ENCODE measurements at regions not wholly inside any gene's neighbourhood (a gene's known extent, or its start where the extent isn't known, plus 50 kb on each side); places are given as distances from the start of the nearest gene placed in this dataset.

DNA sequence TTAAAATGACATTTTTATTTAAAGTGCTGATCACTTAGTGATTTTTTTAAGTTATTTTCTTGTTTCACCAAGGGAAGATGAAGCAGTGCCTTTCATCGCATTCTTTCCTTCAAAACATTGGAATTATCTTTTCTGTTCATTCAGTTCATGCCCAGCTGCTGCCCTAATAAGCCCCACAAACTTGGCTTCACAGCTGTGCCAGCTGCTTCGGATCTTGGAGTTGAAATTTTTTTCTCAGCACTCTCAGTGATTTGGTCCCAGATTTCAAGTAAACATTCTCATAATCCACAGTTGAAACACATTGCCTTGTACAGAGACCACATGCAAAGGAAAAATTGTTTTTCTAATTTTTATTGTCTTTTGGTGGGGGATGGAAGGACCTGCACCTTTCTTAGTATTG is 353.3 kb upstream of the LRP1B start:
- TF ChIP-seq, protein P1, sequence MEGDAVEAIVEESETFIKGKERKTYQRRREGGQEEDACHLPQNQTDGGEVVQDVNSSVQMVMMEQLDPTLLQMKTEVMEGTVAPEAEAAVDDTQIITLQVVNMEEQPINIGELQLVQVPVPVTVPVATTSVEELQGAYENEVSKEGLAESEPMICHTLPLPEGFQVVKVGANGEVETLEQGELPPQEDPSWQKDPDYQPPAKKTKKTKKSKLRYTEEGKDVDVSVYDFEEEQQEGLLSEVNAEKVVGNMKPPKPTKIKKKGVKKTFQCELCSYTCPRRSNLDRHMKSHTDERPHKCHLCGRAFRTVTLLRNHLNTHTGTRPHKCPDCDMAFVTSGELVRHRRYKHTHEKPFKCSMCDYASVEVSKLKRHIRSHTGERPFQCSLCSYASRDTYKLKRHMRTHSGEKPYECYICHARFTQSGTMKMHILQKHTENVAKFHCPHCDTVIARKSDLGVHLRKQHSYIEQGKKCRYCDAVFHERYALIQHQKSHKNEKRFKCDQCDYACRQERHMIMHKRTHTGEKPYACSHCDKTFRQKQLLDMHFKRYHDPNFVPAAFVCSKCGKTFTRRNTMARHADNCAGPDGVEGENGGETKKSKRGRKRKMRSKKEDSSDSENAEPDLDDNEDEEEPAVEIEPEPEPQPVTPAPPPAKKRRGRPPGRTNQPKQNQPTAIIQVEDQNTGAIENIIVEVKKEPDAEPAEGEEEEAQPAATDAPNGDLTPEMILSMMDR (IDR thresholded peaks at IDR 0.05; ENCODE audit: insufficient read depth, low read depth, low read length, missing control alignments) = no peak
- no peak overlapping the region for H3K4me3 ChIP-seq (ENCODE audit: low read depth, low read length)
- DNase-seq (ENCODE audit: low read depth) = no peak

DNA sequence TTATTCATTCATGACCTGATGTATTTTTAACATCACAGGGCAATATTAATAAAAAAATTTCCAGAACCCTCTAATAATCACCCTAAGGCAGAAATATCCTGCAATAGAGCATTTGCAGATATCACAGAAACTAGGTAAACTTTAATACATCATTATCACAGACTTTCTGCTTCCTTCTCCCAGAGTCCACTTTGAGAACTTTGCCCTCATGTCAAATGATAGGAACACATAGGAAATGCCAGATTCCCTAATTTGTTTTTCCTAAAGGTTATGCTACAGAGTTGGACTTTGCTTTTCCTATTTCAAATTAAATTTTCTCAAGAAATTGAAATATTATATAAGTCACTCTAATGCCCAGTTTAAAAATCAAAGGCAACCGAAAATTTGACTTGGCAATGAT is 352.8 kb upstream of the LRP1B start:
- TF ChIP-seq, protein P1 (IDR thresholded peaks at IDR 0.05; ENCODE audit: insufficient read depth, low read depth, low read length, missing control alignments) = no peak

DNA sequence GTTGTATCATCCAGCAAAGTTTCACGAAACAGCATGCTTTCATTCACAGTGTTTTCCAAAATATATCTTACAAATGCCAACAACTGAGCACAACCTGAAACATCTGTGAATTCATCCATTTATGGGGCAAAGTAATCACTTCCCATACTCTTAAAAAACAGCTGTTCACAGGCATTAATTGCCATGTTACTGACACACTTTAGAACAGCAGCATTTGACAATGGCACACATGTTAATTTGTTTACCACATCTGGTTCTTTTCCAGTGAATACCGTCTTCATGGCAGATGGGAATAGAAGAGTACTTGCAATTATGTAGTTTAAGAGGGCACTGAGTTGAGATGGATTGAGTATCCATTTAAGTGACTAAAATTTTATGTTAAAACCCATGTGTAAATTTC is 347.4 kb upstream of the LRP1B start:
- no peak for DNase-seq (ENCODE audit: low read depth)
- no peak overlapping the region for H3K4me3 ChIP-seq (ENCODE audit: low read depth, low read length)
- TF ChIP-seq, protein P1 (IDR thresholded peaks at IDR 0.05; ENCODE audit: insufficient read depth, low read depth, low read length, missing control alignments) = no peak

More for the DNA sequence above, 352.8 kb upstream of the LRP1B start:
- no peak overlapping the region for H3K4me3 ChIP-seq (ENCODE audit: low read depth, low read length)
- no peak for DNase-seq (ENCODE audit: low read depth)

DNA sequence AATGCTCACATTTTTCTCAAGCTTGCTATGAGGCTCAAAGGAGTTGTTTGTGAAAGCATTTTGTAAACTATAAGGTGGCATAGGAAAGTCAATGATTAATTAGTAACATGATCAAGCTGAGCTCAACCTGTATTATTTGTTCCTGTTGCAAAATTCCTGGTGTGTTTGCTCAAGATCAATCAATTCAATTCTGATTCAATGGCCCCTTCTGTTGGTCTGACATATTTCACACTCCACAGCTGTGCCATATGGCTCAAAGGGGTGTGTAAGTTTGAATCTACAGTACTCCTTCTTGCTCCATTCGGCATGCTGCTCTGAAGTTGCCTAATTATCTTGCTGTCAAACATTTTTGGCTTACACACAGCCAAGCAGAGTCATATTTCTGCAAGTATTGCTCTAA is 341.6 kb upstream of the LRP1B start:
- TF ChIP-seq, protein P1 (IDR thresholded peaks at IDR 0.05; ENCODE audit: insufficient read depth, low read depth, low read length, missing control alignments) = no peak
- H3K4me3 ChIP-seq (ENCODE audit: low read depth, low read length) = no peak overlapping the region
- DNase-seq (ENCODE audit: low read depth) = no peak

DNA sequence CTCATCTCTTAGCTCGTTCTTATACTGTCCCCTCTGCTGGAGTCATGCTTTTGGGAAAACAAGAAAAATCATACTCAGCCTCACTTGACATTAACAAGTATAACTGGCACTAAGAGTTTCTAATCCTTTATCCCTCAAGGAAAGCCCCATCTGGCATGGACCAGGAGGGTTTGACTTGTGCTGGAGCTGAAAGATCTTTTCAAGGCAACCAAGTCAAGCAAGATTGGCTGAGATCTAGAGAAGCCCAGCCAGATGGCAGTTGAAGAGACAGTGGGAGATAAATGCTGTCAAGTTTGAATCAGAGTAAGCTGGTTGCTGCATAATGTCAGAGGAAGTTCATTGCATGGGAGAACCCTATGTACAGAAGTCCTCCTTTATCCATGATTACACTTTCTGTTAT is 336.5 kb upstream of the LRP1B start:
- no peak overlapping the region for H3K4me3 ChIP-seq (ENCODE audit: low read depth, low read length)
- TF ChIP-seq, protein P1 (IDR thresholded peaks at IDR 0.05; ENCODE audit: insufficient read depth, low read depth, low read length, missing control alignments) = no peak
- DNase-seq (ENCODE audit: low read depth) = no peak

DNA sequence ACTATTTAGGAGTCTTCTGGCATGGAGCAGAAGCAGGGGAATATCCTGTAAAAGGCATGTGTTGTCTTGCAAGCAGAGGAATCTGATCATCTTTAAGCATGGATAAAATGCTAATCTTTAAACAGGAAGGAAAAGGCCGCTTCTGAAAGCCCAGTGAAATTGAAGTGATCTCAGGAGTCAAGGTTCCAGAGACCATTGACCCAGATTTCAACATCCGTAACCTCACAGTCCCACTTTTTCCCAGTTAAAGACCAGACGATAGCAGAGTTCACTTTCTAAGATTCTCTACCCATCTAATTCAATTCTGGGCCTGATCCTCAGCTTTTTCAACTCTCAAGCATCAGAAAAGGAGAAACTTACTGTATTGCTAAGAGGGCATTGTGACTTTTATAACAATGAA is 332.2 kb upstream of the LRP1B start:
- DNase-seq (ENCODE audit: low read depth) = no peak
- no peak overlapping the region for H3K4me3 ChIP-seq (ENCODE audit: low read depth, low read length)
- TF ChIP-seq, protein P1 (IDR thresholded peaks at IDR 0.05; ENCODE audit: insufficient read depth, low read depth, low read length, missing control alignments) = no peak

DNA sequence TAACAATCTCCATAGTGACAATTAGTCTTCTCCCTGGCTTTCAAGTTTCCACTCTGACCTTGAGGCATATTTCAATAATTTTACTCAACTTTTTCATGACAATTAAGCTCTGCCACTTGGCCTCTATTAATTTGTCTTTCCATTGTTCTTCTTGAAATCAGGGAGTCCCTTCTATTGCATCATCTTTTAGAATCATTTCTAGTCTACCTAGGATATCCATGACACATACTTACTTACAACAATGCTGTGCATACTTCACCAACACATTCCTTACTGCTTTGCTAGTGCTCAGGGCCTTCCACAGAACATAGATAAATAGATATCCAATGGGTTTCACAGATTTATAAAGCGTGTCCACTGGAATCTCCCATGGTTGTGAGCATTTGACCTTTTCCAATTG is 331.5 kb upstream of the LRP1B start:
- H3K4me3 ChIP-seq (ENCODE audit: low read depth, low read length) = no peak overlapping the region
- no peak for DNase-seq (ENCODE audit: low read depth)
- TF ChIP-seq, protein P1 (IDR thresholded peaks at IDR 0.05; ENCODE audit: insufficient read depth, low read depth, low read length, missing control alignments) = no peak

All from GM12865 (cell line).